RKO (cell line): ENCODE measurements at regions not wholly inside any gene's neighbourhood (a gene's known extent, or its start where the extent isn't known, plus 50 kb on each side); places are given as distances from the start of the nearest gene placed in this dataset.
"Not testable (repeated sequence)": the region's sequence is repeated elsewhere in the genome, so short reads cannot be mapped to it uniquely, and the experiment has no call there.

Experiments used
- DNase-seq: peaks from one replicate; pipeline ENCODE4 v3.0.0-alpha.2; 2016; ENCODE audit warnings: low spot score

DNA sequence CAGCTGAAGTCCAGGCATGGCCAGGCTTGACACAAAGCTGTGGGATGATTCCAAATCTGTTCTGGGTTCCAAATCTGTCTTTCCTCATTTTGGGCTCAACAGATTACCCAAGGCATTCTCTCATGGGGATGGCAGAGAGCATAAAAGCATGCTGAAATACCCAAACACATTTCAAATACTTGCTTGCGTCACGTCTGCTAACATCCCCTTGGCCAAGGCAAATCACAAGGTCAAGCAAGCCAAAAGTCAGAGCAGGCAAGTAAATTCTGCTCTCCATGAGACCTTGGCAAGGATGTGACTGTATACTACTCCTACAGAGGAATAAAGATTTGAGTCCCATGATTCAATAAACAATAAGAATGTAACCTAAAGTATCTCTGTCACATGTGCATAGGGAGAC, 306.7 kb downstream of the EPB41L4A start:
- no peak for DNase-seq

DNA sequence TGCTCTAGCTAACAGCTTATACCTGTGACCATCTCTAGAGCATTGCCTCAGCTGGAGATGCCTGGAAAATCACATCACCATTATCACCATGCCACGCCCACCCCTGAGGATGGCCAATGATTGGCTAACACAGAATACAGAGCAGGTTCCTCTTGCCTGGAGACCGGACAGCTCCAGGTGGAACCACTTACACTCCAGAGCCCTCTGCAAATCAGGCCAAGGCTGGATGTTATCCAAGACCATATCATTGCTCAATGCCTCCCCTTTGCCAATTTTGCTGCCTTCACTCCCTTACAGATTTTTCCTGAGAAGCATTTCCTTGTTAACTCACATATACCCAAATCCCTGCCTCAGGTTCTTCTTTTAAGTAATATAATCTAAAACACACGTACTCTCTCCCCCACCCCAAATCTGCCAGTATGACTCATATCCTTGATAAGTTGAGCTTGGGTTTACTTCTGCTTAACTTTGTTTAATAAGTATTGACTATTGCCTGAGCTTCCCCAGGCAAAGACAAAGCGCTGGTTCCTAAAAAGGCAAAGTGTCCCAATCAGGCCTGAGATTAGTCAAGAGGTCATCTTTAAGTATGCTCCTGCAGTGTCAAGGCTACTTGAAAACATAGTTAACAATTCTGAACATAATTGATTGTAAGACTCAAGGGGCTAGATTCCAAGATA, 309.6 kb downstream of the EPB41L4A start:
- no peak for DNase-seq

DNA sequence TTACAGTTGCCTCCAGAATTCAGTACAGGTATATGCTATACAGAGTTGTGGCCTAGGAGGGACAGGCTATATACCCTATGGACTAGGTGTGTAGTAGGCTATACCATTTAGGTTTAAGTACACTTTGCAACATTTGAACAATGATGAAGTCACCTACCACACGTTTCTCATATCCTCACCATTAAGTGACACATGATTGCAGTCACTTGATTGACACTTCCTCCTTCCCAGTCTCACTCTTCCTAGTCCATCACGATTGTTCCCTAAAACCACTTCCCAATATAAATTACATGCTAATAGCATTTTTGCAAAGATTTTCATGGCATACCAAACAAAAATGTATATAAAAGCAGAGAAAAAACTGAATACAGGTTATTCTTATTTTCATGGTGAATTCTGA, 312.2 kb downstream of the EPB41L4A start:
- DNase-seq, result peak; percentile 42

DNA sequence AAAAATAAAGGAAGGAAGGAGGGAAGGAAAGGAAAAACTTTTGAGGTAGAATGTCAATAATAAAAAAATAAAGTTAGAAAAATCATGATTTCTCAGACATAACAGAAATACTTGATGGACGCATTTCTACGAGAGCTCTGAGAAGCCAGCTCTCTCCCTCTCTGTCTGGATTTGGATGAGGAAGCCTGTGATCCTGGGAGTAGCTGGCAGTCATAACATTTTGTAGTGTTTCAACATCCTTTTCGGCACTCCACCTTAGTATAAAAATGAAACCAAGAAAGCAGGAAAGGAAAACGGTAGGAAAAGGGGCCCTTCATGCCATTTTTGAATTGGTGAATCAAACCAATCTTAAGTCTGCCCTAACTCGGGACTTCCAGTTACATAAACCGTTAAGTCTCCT, 321.3 kb downstream of the EPB41L4A start:
- no peak for DNase-seq

DNA sequence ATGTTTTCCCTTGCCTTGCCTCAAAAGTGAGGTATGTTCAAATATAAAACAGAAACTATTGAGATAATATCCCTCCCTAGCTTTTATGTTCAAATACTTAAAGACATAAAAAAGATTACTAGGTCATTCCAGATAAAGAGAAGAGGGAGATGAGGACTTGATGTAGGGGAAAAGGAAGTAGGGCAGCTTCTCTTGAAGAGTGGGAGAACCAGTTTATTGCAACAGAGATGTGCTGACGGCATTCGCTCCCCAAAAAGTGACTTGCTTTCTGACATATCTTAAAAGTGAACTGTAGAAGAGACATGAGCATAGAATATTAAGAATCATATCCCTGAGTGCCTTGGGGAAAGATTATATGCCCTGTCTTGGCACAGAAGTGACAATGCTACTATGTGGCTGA, 330.2 kb upstream of the NREP start:
- DNase-seq, result no peak

DNA sequence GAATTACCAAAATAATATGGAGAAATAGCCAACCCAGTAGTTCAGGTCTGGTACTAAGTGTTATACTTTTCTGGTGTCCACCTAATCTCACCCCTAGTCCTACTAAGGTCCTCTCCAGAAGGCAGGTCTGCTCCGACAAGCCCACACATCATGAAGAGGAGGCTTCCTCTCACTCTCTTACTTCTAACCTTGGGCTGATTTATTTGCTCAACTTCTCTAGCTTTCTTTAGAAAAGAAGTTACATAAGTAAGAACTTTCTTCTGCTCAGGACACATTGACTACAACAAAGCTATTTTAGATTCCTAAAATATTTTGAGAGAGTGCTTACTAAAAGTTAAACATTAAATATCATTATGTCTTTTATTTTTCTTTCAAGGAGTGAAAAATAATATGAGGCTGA, 329.7 kb upstream of the NREP start:
- no peak for DNase-seq

DNA sequence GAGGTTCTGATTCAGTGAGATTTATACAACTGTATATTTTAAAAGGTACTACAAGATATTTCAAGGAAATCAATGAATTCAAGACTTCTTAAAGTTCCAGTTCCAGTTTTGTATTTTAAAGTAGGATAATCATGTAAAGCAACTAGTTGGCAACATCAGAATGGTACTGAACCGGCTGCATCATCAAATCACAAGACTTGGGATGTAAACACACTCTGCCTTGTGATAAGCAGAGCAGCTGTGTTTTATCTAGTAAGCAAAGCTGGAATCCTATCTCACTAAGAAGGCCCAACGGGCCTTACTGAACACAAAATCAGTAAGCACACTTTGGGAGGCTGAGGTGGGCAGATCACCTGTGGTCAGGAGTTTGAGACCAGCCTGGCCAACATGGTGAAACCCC, 327.2 kb upstream of the NREP start:
- DNase-seq, result no peak

DNA sequence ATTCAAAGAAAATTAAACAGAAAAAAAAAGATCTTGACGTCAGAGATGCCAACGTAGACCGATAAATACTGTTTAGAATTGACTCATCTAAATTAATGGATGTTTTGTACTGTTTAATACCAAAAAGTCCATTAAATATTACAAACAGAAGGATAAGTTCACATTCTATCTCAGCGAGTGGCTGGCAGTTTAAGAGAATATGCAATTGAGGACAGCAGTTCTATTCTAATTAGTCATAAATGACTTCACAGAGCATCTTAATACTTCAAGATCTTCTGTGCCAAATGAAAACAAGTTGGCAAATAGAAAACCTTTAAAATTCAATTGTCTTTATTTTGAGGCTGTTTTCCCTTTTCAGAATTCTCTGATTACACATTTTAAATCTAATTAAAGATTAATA, 326.6 kb upstream of the NREP start:
- no peak for DNase-seq

DNA sequence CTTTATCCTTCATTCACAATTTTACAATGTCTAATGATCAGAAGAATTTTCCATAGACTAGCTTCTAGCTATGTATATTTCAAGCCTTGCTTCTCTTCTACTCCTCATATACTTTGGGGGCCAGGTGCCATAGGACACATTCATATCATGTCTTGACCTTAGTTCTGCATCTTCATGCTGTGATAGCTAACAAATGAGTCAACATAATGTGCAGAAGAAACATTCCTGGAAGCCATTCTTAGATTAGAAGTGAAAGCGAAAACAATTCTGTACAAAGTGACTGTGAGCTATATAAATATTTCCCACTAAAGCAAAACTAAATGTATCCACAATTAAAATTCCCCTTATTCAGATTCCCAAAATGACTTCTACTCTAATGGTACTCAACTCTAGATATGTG, 320.2 kb upstream of the NREP start:
- no peak for DNase-seq

DNA sequence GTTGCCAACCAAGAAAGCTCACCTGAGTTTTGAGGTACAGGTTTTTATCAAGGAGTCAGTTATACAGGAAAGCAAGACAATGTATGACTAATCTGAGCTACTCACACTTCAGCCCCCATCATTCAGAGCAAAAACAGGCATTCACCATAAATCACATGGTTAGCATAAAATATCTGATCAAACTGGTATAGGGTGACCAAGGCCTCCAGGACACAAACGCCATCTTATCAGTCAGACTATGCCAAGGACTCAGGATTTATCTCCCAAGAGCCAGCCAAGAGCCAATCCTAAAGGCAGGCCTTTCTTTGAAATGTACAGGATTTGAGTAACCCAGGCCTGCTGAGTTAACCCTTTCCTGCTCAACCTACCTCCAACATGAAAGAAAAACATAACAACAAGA, 313.0 kb upstream of the NREP start:
- DNase-seq, result no peak

DNA sequence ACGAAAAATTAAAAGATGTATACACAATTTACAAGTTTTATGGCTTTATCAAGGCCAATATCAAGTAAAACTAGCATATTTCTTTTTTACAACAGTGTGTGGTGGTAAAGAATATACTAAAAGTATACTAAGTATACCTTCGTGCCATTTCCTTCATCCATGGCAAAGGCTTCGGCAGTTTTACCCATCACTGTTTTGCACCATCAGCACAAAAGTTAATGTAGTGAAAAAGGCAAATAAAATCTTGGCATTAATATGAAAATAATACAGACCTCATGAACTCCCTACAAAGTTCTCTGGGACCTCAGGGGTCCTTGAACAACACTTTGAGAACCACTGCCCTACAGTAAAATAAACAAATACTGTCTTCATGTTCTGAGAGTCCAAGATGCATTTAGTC, 312.3 kb upstream of the NREP start:
- no peak for DNase-seq

DNA sequence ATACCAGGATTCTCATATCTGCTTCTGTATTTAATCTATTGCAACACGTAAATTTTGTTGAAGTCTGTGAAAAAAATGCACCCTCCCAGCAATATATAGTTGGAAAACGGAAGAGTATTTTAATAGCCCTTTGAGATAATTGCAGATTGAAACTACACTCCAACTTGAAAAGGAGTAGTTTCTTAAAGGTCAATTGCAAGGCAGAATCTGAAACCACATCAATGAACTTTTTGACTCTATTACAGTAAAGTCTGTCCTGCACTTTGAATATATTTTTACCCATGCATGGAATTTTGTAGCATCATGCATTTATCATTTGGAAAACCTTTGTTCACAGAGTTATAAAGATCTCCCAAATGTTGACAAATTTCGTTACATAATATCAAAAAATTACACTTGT, 311.6 kb upstream of the NREP start:
- no peak for DNase-seq

DNA sequence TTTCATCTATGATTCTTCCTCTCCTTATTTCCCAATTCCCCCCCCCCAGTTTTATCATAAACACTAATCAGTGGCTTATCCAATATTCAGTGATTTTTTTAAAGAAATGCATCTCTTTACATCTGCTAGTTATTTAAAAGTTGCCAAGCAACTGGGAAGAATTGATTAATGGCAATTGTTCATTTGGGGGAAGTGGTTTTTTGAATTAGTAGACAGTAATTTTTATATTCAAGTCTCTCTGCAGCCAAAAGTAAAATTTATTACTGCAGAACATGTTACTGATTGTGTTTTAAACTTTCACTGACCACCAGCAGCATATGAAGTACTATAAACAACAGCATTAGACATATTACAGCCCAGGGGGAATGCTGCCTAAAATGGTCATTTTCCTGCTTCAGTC, 308.8 kb upstream of the NREP start:
- no peak for DNase-seq

DNA sequence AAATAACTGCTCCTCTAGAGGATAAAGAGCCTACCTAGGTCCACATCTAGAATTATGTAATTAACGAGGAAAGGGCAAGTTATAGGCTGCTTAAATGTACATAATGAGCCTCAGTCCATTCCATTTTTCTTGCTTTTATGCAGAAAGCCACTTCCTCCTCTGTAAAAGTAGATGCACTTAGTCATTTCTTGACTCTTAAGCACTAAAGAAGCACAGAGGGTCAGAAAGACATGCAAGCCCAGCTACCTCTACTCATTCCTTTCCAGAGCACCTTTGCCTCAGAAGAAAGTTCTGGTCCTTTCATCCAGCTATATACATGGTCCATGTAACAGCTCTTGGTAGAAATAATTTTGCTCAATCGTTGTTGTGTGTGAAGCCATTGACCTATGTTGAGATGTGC, 308.0 kb upstream of the NREP start:
- DNase-seq, result no peak

DNA sequence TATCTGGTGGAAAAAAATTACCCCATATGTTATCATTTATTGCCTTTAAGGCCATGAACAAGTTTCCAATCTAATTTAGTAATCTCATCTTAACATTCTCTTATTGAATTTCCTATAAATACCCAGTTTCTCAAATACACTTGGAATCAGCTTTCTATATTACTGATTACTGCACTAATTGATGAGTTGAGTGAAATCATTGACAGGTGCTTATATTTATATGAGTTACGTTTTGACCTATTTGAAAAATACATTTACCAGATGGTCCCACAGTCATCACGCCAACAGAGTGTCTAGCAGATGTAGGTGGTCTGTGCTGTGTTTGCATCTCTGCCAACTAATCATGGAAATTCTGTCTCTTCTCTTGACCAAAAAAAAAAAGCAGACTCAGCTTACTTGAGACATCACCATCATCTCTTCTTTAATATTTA, 307.3 kb upstream of the NREP start:
- no peak for DNase-seq

DNA sequence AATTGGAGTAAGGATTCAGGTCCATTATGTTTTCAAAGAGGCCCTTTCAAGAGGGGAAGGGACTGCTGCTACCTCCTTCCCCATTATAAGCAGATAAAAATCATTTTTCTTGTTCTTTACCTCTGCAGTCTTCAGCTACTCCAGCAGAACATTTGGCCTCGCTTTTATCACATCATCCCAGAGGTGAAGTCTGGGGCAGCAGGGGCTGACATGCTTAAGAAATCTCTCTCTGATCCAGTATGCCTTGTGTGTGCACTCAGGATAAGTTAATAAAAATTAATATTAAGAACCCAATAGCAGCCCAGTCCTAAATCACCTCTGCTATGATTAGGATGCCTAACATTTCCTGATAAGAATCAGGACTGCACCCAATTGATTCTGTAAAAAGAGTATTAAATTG, 306.9 kb upstream of the NREP start:
- DNase-seq, result no peak

DNA sequence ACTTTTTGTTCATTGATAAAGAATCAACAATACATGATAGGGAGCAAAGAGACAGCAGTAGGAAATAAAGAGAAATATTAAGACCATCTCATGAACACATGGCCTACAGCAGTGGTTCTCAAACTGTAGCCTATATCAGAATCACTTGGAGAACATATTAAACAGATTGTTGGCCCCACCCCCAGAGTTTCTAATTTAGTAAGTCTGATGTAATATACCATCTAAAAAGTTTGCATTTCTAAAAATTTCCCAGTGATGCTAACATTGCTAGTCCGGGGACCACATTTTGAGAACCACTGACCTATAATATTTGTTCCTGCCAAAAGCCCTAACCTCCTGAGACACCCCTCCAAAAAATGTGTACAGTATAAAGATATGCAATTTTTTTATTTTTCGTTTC, 306.2 kb upstream of the NREP start:
- no peak for DNase-seq

DNA sequence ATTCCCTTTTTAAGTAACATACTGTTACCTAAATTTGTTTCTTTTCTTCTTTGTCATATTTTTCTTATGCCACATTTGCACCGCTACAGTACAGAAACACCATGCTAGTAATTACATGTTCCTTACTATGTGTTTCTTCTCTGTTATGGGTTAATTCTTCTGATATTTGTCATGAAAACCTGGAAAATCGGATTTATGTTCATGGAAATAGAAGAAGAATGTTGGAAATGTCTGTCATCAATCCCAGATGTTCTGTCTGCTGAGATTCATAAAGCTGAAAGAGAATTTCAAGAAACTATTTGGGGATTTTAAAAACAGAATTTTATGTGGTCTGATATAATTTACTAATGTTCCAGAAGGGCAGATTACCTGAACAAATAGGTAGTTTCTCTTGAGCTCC, 305.2 kb upstream of the NREP start:
- DNase-seq, result no peak

DNA sequence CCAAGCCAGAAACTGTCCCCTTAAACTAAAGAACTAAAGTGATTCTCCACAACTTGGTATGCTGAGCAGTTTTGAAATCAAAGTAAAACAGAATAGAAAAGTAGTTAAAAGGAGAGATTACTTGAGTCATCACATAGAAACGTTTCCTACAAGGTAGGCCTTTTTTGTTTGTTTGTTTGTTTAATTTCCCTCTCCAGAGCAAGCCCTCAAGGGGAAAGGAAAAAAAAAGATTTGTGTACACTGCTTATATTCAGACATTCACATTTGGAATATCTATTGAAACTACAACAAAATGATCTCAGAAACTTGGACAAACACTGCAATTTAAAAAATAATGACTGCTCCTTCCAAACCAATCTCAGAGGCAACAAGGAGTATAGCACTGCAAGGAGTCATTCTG, 304.7 kb upstream of the NREP start:
- DNase-seq, result no peak

DNA sequence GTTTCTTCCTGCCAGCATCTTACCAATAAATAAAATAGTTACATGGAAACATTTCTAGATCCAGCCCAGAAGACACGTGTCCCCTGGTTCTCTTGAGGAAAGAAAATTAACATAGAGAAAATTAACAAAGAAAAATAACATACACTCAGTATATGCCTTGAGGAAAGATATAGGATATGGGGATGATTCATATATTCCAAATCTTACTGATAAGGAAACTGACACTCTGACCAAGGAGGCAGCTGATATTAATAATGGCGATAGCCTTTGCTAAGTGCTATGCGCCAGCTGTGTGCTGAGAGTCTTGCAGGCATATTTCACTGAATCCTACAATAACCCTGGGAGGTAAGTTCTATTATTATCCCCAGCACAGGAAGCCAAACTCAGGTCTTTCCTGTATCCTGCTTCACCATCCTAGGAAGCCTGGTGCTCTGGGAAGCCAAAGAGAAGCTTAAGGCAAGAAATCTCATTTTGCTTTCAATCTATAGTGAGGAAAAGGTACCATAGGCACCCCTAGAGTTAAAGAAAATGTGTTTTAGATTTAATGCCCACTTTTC, 302.7 kb upstream of the NREP start:
- DNase-seq, result no peak

DNA sequence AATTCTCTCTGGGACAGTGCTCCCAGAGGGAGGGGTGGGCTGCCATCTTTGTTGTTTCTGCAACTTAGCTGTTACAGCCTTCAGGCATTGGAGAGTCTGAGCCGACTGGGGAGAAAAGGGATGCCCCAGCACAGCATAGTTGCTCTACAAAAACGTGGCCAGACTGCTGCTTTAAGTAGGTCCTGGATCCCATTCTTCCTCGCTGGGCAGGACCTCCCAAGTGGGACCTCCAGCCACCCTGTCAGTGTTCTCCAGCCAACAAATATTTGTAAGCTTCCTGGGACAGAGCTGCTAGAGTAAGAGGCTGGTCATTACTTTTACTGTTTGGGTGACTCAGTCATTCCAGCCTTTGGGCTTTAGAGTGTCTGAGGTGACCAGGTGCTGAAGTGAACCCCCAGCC, 292.7 kb upstream of the NREP start:
- no peak for DNase-seq

DNA sequence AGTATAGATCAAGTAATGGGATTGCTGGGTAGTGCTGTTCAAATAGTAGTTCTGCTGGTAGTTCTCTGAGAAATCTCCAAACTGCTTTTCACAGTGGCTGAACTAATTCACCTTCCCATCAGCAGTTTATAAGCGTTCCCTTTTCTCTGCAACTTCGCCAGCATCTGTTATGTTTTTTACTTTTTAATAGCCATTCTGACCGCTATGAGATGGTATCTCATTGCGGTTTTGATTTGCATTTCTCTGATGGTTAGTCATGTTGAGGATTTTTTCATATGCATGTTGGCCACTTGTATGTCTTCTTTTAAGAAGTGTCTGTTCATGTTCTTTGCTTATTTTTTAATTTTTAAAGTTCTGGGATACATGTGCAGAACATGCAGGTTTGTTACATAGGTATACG, 279.2 kb upstream of the NREP start:
- no peak for DNase-seq

DNA sequence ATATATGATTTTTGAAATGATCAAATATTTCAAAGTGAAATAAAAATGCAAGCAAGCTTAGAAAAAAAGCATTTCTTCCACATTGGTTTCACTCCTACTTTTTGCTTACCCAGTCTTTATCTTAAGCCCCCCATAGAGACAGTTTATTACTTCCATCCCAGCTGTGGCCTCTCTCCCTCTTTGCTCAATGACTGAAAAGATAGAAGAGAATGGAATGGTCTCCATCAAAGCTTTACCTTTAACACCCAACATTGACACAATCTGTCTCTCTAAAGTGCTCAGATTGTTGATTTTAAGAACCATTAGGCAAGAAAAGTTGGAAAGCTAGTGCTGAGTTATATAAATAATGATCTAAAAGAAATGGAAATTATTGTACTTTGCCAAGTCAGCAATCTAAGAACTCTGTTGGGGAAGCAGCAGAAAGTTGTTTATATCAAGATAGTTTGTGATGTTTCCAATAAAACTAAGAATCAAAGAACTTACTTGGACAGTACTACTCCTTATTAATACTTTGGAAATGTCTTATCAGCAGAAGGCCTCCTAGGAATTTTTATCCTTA, 277.5 kb upstream of the NREP start:
- no peak for DNase-seq

DNA sequence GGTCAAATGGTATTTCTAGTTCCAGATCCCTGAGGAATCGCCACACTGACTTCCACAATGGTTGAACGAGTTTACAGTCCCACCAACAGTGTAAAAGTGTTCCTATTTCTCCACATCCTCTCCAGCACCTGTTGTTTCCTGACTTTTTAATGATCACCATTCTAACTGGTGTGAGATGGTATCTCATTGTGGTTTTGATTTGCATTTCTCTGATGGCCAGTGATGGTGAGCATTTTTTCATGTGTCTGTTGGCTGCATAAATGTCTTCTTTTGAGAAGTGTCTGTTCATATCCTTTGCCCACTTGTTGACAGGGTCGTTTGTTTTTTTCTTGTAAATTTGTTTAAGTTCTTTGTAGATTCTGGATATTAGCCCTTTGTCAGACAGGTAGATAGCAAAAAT, 269.9 kb upstream of the NREP start:
- not testable (repeated sequence) for DNase-seq
